Esophagus muscularis mucosa (tissue), 4 donors: ENCODE measurements at regions not wholly inside any gene's neighbourhood (a gene's known extent, or its start where the extent isn't known, plus 50 kb on each side); places are given as distances from the start of the nearest gene placed in this dataset.

Source experiments
- DNase-seq: peaks from one replicate; pipeline ENCODE4 v3.0.0-alpha.2; 2017; ENCODE audit errors: extremely low spot score
- H3K27ac ChIP-seq, 4 donors: fragments of 200-600 bp; sonication (generic); replicated peaks in 1 of 4; 1 replicate in 3 of 4; 2 replicates in 1 of 4; pipeline ENCODE4 v1.5.1; 2016 to 2019; ENCODE audit warnings: mild to moderate bottlenecking in 1 of 4
- H3K27me3 ChIP-seq, 4 donors: fragments of 200-600 bp; sonication (generic); one replicate each; pipeline versions ENCODE4 v1.5.1 to v1.6.0; 2016 to 2019
- H3K36me3 ChIP-seq, 4 donors: fragments of 200-600 bp; sonication (generic); one replicate each; pipeline ENCODE4 v1.5.1; 2016 to 2019
- H3K4me1 ChIP-seq, 4 donors: fragments of 200-600 bp; sonication (generic); one replicate each; pipeline ENCODE4 v1.5.1; 2016 to 2019
- H3K4me3 ChIP-seq, 4 donors: fragments of 200-600 bp; sonication (generic); 1 replicate in 2 of 4; 2 replicates in 2 of 4; pipeline ENCODE4 v1.5.1; 2016 to 2019; ENCODE audit warnings: mild to moderate bottlenecking in 4 of 4, moderate library complexity in 1 of 4
- H3K9me3 ChIP-seq, 4 donors: fragments of 200-600 bp; sonication (generic); 1 replicate in 3 of 4; 2 replicates in 1 of 4; pipeline ENCODE4 v1.5.1; 2016 to 2019
- CTCF ChIP-seq, 3 experiments: fragments of 200-600 bp in 2 of 3; fragments of 450-650 bp in 1 of 3; sonication (generic) in 2 of 3; IDR thresholded peaks; one replicate each; pipeline ENCODE4 v1.5.1; 2017 to 2019; ENCODE audit warnings: antibody characterized with exemption in 3 of 3, mild to moderate bottlenecking in 2 of 3, moderate library complexity in 1 of 3
- EP300 ChIP-seq: sonication (generic); formaldehyde crosslinking; IDR thresholded peaks from one replicate; pipeline ENCODE4 v1.6.1; 2017; ENCODE audit warnings: antibody characterized with exemption
- POLR2A ChIP-seq: fragments of 450-650 bp; IDR thresholded peaks from one replicate; pipeline ENCODE4 v1.6.1; 2017; ENCODE audit warnings: antibody characterized with exemption, moderate library complexity, mild to moderate bottlenecking, low read depth
- POLR2AphosphoS5 ChIP-seq, 2 donors: sonication (generic); formaldehyde crosslinking; IDR thresholded peaks; one replicate each; pipeline ENCODE4 v1.6.1; 2017; ENCODE audit warnings: antibody characterized with exemption in 2 of 2
- WGBS: methylation state at CpG from one replicate; pipeline ENCODE4 v1.1.5; 2018; 5-methylcytosine and 5-hydroxymethylcytosine counted together
- intact Hi-C: fragments of 100-400 bp; cut with DNase I; formaldehyde crosslinking; loops from one replicate; pipeline ENCODE4 v1.15.1; 2023

- TF ChIP-seq CTCF (IDR thresholded peaks at IDR 0.05) (no peak), EP300 (no peak), POLR2A (no peak), POLR2AphosphoS5 (IDR thresholded peaks at IDR 0.05) (no peak)
- no peaks in the 10 kb centered on the region for H3K36me3 ChIP-seq
- H3K9me3 ChIP-seq = peaks cover 0 to 4% (median 3%) of the 10 kb centered on the region in 4 donors
- H3K27me3 ChIP-seq = peaks cover 0 to 16% (median 0%) of the 10 kb centered on the region in 4 donors
- H3K4me3 ChIP-seq = no peak overlapping the region
- whole genome bisulfite sequencing = 72% methylated on average over 8 of the region's 10 CpGs
- intact Hi-C loops = no loop called here
- H3K4me1 ChIP-seq = no peaks in the 10 kb centered on the region
- no peak overlapping the region for H3K27ac ChIP-seq
- peak; percentile 74 for DNase-seq
Measured at GRCh38 chr22:48929276-48929790, 898.3 kb downstream of the BRD1 start.

GRCh38 chr22:48927591-48927990 is 900.1 kb downstream of the BRD1 start:
- no peak overlapping the region for H3K4me3 ChIP-seq
- WGBS = 82% methylated on average over 13 of the region's 13 CpGs
- peaks cover 0 to 17% (median 0%) of the 10 kb centered on the region in 4 donors for H3K27me3 ChIP-seq
- H3K9me3 ChIP-seq = no peaks in the 10 kb centered on the region
- no peaks in the 10 kb centered on the region for H3K36me3 ChIP-seq
- intact Hi-C loops = no loop called here
- no peak overlapping the region for H3K27ac ChIP-seq
- TF ChIP-seq POLR2A (no peak), EP300 (no peak), CTCF (IDR thresholded peaks at IDR 0.05) (no peak), POLR2AphosphoS5 (IDR thresholded peaks at IDR 0.05) (no peak)
- DNase-seq = peak; percentile 21
- H3K4me1 ChIP-seq = no peaks in the 10 kb centered on the region

- Histone ChIP-seq H3K27ac (no peak overlapping the region), H3K4me1 (no peaks in the 10 kb centered on the region), H3K36me3 (no peaks in the 10 kb centered on the region), H3K27me3 (peaks cover 0 to 24% (median 0%) of the 10 kb centered on the region in 4 donors), H3K4me3 (no peak overlapping the region), H3K9me3 (no peaks in the 10 kb centered on the region)
- DNase-seq = peak; percentile 47
- intact Hi-C loops = no loop called here
- WGBS = 77% methylated on average over 11 of the region's 11 CpGs
- TF ChIP-seq POLR2A = no peak
- TF ChIP-seq CTCF (IDR thresholded peaks at IDR 0.05) = no peak
- no peak for TF ChIP-seq POLR2AphosphoS5 (IDR thresholded peaks at IDR 0.05)
- no peak for TF ChIP-seq EP300
Measured at GRCh38 chr22:48926643-48927042, 901.0 kb downstream of the BRD1 start.

GRCh38 chr22:48926136-48926535 is 901.5 kb downstream of the BRD1 start:
- intact Hi-C loops = no loop called here

More at GRCh38 chr22:48926136-48926535, 901.5 kb downstream of the BRD1 start:
- Histone ChIP-seq H3K36me3 (no peaks in the 10 kb centered on the region), H3K27ac (no peak overlapping the region), H3K27me3 (peaks cover 0 to 24% (median 0%) of the 10 kb centered on the region in 4 donors), H3K9me3 (no peaks in the 10 kb centered on the region), H3K4me3 (no peak overlapping the region), H3K4me1 (no peaks in the 10 kb centered on the region)
- 84% methylated on average over 3 of the region's 3 CpGs for WGBS
- no peak for DNase-seq
- TF ChIP-seq POLR2A = no peak
- no peak for TF ChIP-seq CTCF (IDR thresholded peaks at IDR 0.05)
- no peak for TF ChIP-seq EP300
- no peak for TF ChIP-seq POLR2AphosphoS5 (IDR thresholded peaks at IDR 0.05)
